HEK293T (cell line): ENCODE measurements at regions not wholly inside any gene's neighbourhood (a gene's known extent, or its start where the extent isn't known, plus 50 kb on each side); places are given as distances from the start of the nearest gene placed in this dataset.

Source experiments
- ARNT ChIP-seq: fragments of 450-650 bp; IDR thresholded peaks from 2 replicates; pipeline ENCODE4 v1.6.1; 2017; ENCODE audit warnings: mild to moderate bottlenecking
- LEF1 ChIP-seq: fragments of 450-650 bp; IDR thresholded peaks from 2 replicates; pipeline ENCODE4 v1.6.1; 2017; ENCODE audit warnings: mild to moderate bottlenecking, borderline replicate concordance

DNA sequence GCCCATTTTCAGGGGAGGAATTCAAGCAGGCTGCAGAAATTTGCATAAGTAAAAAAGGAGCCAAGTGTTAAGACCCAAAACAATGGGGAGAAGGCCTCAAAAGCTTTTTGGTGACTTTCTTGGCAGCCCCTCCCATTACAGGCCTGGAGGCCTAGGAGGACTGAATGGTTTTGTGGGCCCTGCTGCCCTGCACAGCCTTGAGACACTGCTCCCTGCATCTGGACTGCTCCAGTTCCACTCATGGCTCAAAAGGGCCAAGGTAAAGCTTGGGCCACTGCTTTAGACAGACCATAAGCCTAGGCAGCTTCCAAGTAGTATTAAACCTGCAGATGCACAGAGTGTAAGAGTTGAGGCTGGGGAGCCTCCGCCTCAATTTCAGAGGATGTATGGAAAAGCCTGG, 501.6 kb downstream of the MID1IP1 start:
- no peak for TF ChIP-seq LEF1
- TF ChIP-seq ARNT = no peak
